Astrocyte of the cerebellum (primary cell): ENCODE measurements at regions not wholly inside any gene's neighbourhood (a gene's known extent, or its start where the extent isn't known, plus 50 kb on each side); places are given as distances from the start of the nearest gene placed in this dataset.

ENCODE experiments used
- DNase-seq: peaks from one replicate; pipeline ENCODE4 v3.0.0-alpha.2; 2011; ENCODE audit warnings: low read depth
- H3K4me3 ChIP-seq: 2 replicates; pipeline ENCODE4 v1.5.1; 2011; ENCODE audit warnings: mild to moderate bottlenecking, low read depth, low read length, moderate library complexity
- CTCF ChIP-seq: IDR thresholded peaks from 2 replicates; pipeline ENCODE4 v1.5.1; 2012; ENCODE audit warnings: low read length, low read depth, moderate library complexity, mild to moderate bottlenecking; ENCODE audit errors: missing control alignments
- in situ Hi-C: cut with HindIII; loops from 2 replicates; pipeline ENCODE4 v1.10.0; 2017; ENCODE audit warnings: low sequenced_read_pairs

GRCh38 chr4:147325571-147325981 lies 155.3 kb upstream of the EDNRA start:
- no peak overlapping the region for H3K4me3 ChIP-seq

GRCh38 chr4:147326591-147326990 lies 154.3 kb upstream of the EDNRA start:
- TF ChIP-seq CTCF, result no peak
- no peak overlapping the region for H3K4me3 ChIP-seq
- in situ Hi-C loops, result no loop called here
- DNase-seq, result no peak

More at GRCh38 chr4:147325571-147325981, 155.3 kb upstream of the EDNRA start:
- DNase-seq, result no peak
- no peak for TF ChIP-seq CTCF
- in situ Hi-C loops, result no loop called here

GRCh38 chr4:147327322-147327721 lies 153.6 kb upstream of the EDNRA start:
- no peak for DNase-seq
- in situ Hi-C loops, result no loop called here
- no peak for TF ChIP-seq CTCF
- no peak overlapping the region for H3K4me3 ChIP-seq

GRCh38 chr4:147328189-147328588 lies 152.7 kb upstream of the EDNRA start:
- H3K4me3 ChIP-seq, result no peak overlapping the region
- in situ Hi-C loops, result no loop called here
- no peak for TF ChIP-seq CTCF
- DNase-seq, result no peak

GRCh38 chr4:147328756-147329446 lies 152.0 kb upstream of the EDNRA start:
- no peak overlapping the region for H3K4me3 ChIP-seq
- in situ Hi-C loops, result no loop called here
- DNase-seq, result no peak
- TF ChIP-seq CTCF, result no peak

GRCh38 chr4:147332091-147332490 lies 148.8 kb upstream of the EDNRA start:
- in situ Hi-C loops, result no loop called here
- no peak for TF ChIP-seq CTCF
- no peak for DNase-seq
- no peak overlapping the region for H3K4me3 ChIP-seq
